ENCODE measurements at regions not wholly inside any gene's neighbourhood (a gene's known extent, or its start where the extent isn't known, plus 50 kb on each side); places are given as distances from the start of the nearest gene placed in this dataset.

DNA sequence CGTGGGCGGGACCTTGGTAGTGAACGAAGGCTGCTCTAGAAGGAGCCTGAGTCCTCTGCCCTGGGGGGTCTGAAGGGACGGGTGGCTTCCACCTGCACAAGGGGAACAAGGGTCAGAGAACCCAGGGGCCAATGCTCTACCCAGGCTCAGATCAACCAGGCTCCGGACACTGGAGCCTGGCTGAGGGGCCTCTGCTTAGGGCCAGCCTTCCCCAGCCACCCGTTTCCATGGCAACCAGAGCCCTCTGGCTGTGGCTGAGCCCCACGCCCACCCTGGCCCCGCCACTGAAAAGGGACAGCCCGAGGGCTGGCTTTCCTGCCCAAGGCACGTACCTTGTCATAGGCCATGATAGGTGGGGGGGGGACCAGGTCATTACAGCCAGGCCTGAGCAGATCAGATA is 724.6 kb downstream of the PTPRU start:
- TF ChIP-seq, protein P1, sequence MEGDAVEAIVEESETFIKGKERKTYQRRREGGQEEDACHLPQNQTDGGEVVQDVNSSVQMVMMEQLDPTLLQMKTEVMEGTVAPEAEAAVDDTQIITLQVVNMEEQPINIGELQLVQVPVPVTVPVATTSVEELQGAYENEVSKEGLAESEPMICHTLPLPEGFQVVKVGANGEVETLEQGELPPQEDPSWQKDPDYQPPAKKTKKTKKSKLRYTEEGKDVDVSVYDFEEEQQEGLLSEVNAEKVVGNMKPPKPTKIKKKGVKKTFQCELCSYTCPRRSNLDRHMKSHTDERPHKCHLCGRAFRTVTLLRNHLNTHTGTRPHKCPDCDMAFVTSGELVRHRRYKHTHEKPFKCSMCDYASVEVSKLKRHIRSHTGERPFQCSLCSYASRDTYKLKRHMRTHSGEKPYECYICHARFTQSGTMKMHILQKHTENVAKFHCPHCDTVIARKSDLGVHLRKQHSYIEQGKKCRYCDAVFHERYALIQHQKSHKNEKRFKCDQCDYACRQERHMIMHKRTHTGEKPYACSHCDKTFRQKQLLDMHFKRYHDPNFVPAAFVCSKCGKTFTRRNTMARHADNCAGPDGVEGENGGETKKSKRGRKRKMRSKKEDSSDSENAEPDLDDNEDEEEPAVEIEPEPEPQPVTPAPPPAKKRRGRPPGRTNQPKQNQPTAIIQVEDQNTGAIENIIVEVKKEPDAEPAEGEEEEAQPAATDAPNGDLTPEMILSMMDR (conservative IDR thresholded peaks at IDR 0.05; ENCODE audit: low read length): no peak
- TF ChIP-seq EZH2phosphoT487 (IDR thresholded peaks at IDR 0.05; ENCODE audit: borderline replicate concordance): no peak
